Myocyte (in vitro differentiated cells): ENCODE measurements at regions not wholly inside any gene's neighbourhood (a gene's known extent, or its start where the extent isn't known, plus 50 kb on each side); places are given as distances from the start of the nearest gene placed in this dataset.

Experiments
- DNase-seq: peaks from one replicate; pipeline ENCODE4 v3.0.0-alpha.2; 2012; ENCODE audit warnings: low read depth

GRCh38 chr5:104189909-104190308 lies 627.3 kb upstream of the NUDT12 start:
- no peak for DNase-seq

GRCh38 chr5:104189031-104189430 lies 626.4 kb upstream of the NUDT12 start:
- no peak for DNase-seq

GRCh38 chr5:104187656-104188055 lies 625.1 kb upstream of the NUDT12 start:
- peak; percentile 88 for DNase-seq

GRCh38 chr5:104186510-104186909 lies 623.9 kb upstream of the NUDT12 start:
- no peak for DNase-seq

DNA sequence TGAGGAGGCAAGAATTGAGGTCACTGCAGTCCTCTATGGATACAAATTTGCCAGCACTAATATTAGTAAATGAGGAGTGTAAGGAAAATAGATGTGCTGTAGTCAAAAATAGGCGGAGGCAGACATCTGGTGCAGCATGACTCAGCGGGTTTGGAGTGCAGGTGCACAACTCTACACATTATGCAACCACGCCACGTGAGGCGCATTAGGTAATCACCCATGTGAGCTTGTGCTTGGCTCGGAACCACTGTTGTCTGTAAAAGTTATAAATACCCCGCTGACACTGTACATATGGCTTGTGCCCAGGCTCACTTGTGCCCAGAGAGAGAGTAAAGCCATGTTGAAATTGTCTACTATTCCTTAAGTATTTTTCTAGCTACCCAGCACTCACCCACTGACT lies 623.5 kb upstream of the NUDT12 start:
- DNase-seq, result peak; percentile 81

DNA sequence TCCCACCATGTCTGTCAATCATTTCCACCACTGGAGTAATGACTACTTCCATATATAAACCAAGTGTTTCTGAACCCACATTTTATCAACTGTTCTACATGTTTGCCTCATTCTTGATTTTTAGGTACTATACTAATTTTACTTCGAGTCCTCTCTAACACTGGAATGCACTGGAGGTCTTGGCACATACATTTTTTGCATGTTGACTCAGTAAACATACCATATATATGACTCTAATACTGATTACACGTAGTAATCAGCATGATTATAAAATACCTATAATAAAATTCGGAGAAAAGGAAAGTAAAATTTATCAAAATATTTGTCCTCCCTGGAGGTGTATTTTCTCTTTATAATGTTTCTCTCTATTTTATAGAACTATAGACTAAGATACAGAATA lies 621.7 kb upstream of the NUDT12 start:
- DNase-seq, result no peak

DNA sequence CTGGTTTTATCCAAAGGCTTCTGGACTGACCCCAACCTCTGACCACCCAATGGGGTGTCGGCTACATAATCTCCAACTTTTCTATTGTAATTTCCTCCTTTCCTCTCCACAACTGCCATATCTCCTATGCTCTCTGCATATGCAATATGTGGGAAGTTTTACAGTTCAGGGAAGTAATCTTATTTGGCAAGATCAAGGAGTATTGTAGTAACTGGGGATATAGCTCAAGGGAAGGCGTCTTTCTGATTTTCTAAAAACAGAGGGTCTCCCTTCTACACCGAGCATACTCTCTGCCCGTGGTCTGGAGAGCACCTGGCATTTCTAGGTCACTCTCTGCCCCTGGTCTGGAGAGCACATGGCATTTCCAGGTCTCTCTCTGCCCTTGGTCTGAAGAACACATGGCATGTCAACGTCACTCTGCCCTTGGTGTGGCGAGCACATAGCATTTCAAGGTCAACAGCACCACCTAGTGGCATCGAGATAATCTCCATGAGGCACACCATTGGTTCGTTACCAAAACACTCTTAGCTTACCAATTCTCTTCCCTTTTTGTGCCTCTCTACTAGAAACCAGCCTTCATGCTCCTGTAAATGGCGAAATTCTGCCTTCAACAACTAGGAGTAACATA lies 616.4 kb upstream of the NUDT12 start:
- peak; percentile 69 for DNase-seq

DNA sequence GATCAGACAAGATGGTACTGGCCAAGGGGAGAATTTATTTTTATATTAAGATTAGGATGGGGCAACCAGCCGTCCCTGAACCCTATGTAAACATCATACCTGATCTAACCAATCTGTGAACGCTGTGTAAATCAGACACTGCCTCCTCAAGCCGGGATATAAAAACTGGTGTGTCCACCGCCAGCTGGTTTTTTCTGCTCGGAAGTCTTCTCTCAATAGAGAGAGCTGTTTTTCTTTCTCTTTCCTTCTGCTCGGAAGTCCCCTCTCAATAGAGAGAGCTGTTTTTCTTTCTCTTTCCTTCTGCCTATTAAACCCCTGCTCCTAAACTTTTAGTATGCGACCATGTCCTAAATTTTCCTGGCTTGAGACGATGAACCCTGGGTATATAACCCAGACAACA lies 615.5 kb upstream of the NUDT12 start:
- no peak for DNase-seq

DNA sequence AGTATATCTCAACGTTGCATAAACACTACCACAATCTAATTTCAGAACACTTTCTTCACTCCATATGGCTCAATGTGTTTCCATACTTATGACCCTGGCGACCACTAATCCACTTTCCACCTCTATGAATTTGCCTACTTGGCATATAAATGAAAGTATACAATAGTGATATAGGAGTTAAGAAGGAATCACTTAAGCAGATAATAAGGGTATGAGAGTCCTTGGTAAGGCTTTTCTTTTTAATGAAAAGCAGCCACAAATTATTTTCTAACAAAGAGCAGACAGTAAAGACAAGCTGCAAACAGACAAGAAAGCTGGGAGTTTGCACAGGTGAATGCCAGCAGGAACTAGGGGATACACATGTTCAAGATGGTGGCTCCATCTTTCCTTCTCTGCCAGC lies 615.1 kb upstream of the NUDT12 start:
- no peak for DNase-seq

GRCh38 chr5:104172976-104173375 lies 610.4 kb upstream of the NUDT12 start:
- DNase-seq, result no peak

DNA sequence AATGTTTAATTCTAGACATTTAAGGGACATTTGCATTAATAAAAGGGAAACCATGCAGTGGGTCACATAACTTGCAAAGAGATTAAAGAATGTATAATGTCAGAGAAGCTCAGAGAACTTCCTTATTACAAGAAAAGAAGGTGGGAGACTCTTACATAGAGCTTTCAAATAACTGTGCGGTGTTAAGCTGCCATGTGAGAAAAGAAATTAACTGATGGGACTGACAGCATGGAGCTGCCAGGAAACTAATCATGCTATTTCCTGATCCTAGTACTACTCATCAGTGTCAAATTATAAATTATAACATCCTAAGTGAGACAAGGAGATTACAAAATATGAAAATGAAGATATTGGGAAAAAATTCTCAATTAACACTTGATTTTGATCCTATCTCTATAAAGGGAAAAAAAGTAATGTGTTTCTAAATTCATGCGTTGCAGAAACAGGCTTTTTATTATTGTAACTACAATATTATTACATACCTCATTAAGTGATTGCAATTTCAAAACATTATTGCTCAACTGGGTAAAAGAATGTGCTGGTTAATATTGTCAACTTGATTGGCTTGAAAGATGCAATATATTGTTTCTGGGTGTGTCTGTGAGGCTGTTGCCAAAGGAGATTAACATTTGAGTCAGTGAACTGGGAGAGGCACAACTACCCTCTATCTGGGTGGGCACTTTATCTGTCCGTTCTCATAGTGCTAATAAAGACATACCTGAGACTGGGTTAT lies 609.5 kb upstream of the NUDT12 start:
- no peak for DNase-seq

- no peak for DNase-seq
Measured at GRCh38 chr5:104170926-104171325, 608.3 kb upstream of the NUDT12 start.

DNA sequence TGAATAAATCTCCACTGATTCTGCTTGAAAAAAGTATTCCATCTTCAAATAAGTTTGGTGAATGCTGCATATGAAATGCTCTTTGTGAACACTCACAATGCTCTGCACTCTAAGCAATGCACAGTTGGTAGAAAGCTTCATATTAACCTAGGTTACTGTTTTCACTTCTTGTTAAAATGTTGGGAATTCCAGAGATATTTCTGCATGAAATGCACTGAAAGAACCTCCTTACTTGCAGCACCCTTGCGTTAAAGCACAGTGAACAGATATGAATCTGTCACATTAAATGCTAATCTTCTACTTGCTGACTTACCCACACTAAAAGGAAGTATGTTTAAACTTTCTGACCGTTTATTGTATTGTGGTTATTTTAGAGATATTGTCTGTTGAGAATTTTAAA lies 584.1 kb upstream of the NUDT12 start:
- no peak for DNase-seq

DNA sequence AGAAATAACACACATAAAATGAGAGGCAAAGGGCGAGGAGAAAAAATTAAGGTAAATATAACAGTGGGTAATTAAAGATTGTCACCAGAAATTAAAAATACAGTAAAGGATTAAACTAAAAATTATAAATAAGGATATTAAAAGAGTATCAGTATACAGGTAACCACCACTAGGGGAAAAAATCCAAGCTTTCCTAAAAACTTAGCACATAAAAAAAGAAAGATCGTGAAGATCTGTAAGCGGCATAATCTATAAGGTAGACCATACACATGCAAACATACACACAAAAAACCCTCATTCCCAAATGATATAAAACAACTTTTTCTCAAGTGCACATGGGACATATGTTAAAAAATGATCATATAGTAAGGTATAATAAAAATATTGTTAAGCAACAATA lies 577.3 kb upstream of the NUDT12 start:
- DNase-seq, result no peak

- DNase-seq, result no peak
Measured at GRCh38 chr5:104130320-104130719, 567.7 kb upstream of the NUDT12 start.

DNA sequence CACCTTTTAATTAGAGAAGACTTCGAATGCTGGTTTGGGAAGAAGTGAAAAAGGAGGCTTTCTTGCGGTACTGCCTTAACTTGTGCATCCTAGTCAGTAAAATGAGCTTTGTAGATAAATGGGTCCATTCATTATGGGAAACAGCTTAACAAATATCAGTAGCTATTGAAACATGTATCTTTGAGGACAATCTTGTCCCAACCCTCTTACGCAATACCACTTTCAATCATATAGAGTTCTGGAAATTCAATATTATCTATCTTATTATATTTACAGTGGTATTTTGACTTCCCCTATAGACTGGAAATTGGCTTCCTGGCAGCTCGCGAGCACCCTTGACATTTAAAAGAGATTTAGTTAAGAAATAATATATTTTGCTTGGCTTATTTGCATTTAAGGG lies 565.8 kb upstream of the NUDT12 start:
- DNase-seq, result no peak

DNA sequence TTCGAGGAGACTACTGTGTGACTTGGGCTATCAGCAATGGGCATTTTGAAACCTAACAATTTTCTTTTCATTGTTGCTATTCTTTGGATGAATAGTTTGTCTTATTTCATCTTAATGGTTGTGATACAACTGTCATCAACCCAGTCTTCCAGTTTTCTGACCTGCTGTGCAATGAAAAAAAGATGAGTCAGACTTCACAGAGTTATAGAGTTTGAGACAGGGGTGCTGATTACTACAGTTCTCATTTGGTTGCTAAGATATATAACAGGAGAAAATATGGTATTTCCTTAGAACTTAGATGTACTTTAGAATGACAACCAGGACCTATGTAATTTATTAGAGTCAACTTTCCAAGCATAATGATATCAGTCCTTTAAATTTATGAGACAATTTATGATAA lies 564.4 kb upstream of the NUDT12 start:
- no peak for DNase-seq

- no peak for DNase-seq
Measured at GRCh38 chr5:104119529-104119928, 556.9 kb upstream of the NUDT12 start.

GRCh38 chr5:104111632-104112031 lies 549.0 kb upstream of the NUDT12 start:
- no peak for DNase-seq

GRCh38 chr5:104096451-104096850 lies 533.9 kb upstream of the NUDT12 start:
- DNase-seq, result no peak

DNA sequence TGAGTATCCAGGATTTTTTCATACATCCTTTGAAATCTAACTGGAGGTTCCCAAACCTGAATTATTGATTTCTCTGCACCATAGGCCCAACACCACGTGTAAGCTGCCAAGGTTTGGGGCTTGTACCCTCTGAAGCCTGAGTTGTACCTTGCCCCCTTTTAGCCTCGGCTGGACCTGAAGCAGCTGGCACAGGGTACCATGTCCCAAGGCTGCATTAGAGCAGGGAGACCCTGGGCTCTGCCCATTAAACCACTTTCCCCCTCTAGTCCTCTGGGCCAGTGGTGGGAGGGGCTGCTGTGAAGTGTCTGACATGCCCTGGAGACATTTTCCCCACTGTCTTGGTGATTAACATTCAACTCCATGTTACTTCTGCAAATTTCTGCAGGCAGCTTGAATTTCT lies 532.9 kb upstream of the NUDT12 start:
- DNase-seq, result no peak

DNA sequence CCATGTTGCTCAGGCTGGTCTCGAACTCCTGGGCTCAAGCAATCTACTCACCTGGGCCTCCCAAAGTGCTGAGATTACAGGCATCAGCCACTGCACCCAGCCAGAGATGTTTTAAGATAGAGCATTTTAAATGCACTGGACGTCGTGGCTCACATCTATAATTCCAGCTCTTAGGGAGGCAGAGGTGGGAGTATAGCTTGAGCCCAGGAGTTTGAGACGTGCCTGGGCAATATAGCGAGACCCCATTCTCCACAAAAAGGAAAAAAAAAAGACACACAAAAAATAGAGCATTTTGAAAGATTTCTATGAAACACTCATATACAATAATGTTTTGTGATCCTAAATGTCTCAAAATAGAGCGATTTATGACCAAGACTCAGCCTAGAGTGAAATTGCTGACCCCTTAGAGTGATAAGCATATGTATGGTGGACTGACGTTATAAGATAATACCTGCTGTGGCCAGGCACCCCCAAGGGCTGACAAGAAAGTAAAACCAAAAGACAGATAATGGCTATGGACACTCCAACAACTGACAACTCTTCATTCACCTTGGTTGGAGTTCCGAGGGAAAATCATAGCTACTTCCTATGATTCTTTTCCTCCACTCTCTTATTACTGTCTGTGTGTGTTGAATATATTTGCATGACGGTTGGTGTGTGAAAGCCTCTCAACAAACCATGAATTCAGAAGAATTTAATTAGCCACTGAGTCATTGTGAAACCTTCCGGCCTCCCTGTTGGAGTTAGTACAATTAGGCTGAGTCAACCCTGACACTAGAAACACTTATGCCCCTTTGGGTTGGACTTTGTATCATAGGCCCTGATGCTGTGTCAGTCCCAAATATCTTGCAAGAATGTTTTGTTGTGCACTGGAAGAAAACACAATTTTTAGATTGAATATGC lies 526.5 kb upstream of the NUDT12 start:
- peak; percentile 33 for DNase-seq
